ENCODE measurements at regions not wholly inside any gene's neighbourhood (a gene's known extent, or its start where the extent isn't known, plus 50 kb on each side); places are given as distances from the start of the nearest gene placed in this dataset.

- TF ChIP-seq REST (IDR thresholded peaks at IDR 0.05; ENCODE audit: low read depth) (no peak), YY1 (IDR thresholded peaks at IDR 0.05; ENCODE audit: low read depth) (no peak), EP300 (IDR thresholded peaks at IDR 0.05; ENCODE audit: borderline replicate concordance) (no peak), CREB1 (IDR thresholded peaks at IDR 0.05; ENCODE audit: low read depth) (no peak), TEAD4 (IDR thresholded peaks at IDR 0.05) (no peak), ZBTB7A (IDR thresholded peaks at IDR 0.05; ENCODE audit: low read depth) (no peak), MAX (IDR thresholded peaks at IDR 0.05) (no peak), RAD21 (IDR thresholded peaks at IDR 0.05; ENCODE audit: low read depth) (no peak), FOXM1 (IDR thresholded peaks at IDR 0.05; ENCODE audit: borderline replicate concordance, low read depth) (no peak), CEBPB (IDR thresholded peaks at IDR 0.05) (no peak), TCF12 (IDR thresholded peaks at IDR 0.05; ENCODE audit: low read depth) (no peak), NFIC (IDR thresholded peaks at IDR 0.05) (no peak), TAF1 (IDR thresholded peaks at IDR 0.05; ENCODE audit: low read depth) (no peak)
Observed at GRCh38 chr13:30108913-30109237, 198.5 kb downstream of the KATNAL1 start.

Data from Ishikawa (cell line).